ENCODE measurements at regions not wholly inside any gene's neighbourhood (a gene's known extent, or its start where the extent isn't known, plus 50 kb on each side); places are given as distances from the start of the nearest gene placed in this dataset.
"Not testable (repeated sequence)": the region's sequence is repeated elsewhere in the genome, so short reads cannot be mapped to it uniquely, and the experiment has no call there.

DNA sequence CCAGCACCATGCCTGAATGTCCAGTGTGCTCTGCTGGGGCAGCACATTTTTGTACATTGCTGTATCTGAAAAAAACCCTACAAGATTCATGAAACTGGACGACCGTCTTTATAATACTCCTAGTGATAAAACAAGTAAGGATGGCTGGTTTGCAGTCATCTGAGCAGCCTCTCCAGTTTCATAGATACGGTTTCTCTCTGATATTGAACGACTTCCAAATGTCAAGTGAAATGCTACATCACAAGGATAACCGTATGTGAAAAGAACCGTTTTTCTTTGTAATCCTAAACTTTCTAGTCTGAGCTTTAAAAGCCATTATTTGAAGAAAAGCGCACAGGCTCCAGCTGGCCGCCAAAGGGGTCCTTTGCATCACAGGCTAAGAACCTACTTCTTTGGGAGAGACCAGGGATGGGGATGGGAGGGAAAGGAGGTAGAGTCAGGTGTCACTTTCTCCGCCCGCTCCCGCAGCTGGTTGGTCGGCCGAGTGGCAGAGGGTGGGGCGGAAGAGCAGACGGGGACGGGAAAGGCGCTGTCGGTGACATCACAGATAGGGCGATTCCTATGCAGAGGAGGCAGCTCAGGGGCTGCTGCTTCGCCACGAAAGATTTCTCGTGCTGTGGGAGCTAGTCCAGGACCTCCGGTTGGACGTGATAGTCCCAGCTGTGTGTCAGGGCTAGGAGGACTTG lies 180.4 kb upstream of the NOTCH2NLA start:
- not testable (repeated sequence) for DNase-seq

DNA sequence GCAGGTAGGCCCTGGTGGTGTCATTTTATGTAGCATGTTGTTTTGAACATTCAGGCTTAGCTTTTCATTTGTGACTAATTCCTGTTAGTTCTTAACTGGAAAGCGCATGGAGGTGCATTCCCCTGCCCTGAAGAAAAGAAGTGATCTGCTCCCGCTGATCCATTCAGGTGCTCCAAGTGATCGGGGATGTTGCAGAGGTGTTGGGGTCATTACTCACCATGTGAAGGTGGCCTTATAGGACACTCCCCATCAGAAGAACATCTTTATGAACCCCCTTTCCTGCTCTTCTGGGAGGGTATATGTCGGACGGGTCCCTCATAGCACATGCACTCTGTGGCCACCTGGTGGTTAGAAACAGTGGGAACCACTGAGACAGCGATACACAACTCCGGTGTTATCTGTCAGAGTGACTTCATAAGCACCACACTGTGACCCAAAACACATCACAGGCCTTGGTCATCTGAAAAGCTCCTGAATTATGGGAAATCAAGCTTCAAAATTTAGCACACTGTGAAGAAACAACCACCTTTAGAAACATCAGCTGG lies 172.5 kb upstream of the NOTCH2NLA start:
- DNase-seq, result not testable (repeated sequence)

DNA sequence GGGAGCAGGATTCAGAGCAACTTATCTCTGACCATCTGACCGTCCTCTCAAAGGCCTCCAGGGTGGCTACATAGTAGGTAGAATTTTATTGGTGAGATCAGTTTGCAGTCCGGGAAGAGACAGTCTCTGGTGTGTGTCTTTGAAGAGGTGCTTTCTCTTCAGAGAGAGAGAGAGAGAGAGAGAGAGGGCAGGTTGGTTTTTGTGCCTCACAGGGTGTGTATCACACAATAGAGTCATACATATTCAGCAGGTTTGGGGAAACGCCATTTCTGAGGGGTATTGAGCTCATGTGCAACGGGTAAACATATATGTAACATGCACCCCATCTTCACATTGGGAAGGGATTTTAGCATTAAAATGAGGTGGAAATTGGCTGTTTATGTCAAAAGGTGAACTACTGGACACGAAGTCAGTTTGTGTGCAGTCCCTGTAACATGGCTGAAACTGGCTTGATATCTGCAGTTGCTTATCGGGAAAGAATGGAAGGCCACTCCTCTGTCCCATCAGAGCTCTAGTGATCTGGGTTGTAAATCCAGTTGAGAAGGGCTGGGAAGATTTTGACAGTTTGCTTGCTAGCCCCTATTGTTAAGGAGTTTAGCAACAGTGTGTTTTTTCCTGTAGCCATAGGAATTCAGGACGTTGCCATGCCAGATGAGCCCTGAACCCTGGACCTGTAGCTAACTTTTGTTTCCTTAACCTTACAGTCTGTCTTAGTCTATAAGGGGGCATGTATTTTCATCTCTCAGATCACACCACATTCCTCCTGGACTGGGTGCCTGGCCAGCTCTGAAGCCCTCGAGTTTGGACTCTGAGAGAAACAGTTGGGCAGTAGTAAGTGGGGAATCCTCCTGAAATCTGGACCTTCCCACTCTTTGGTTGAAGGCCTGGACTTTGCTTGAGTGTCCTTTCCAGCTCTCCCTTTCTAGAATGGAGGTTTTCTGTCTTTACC lies 171.6 kb upstream of the NOTCH2NLA start:
- not testable (repeated sequence) for DNase-seq

DNA sequence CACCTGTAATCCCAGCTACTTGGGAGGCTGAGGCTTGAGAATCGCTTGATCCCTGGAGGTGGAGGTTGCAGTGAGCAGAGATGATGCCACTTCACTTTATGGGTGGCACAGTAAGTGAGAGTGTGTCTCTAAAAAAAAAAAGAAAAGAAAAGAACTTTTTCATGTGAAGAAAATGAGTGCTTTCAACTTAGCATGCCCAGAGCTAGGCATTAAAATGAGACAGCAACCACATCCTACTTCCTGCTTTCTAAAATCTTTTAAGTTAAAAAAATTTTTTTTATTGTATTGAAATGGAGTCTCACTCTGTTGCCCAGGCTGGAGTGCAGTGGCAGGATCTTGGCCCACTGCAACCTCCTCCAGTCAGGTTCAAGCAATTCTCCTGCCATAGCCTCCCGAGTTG lies 170.4 kb upstream of the NOTCH2NLA start:
- not testable (repeated sequence) for DNase-seq

GRCh38 chr1:146396801-146397200 lies 168.0 kb upstream of the NOTCH2NLA start:
- DNase-seq, result not testable (repeated sequence)

DNA sequence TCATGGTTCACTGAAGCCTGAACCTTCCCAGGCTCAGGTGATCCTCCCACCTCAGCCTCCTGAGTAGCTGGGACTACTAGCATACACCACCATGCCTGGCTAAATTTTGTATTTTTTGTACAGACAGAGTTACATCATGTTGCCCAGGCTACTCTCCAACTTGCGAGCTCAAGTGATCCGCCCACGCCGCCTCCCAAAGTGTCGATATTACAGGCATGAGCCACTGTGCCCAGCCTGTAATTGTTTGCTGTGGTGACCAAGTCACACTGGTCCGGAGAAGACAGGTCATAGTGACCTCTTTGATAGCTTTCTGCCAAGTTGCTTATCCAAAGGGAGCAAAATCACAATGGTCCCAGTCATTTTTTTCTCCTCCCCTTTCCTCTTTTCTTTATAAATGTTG lies 167.4 kb upstream of the NOTCH2NLA start:
- not testable (repeated sequence) for DNase-seq

DNA sequence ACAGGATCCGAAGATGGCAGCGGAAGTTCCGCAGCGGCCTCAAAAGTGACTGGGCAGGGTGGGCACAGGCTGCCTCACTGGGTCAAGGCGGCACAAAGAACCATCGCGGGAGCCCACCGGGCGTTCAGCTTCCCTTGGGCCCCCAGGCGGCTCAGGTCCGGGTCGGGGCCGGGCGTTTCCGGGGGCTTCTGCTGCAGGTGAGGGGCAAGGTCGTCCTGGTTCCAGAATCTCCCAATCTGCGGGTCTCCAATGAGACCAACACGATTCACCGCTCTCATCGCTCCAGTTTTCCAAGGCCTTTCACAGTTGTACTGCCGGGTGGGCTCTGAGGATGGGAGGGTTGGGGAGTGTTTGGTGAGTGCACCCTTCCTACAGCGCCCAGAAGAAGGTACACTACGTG lies 165.0 kb upstream of the NOTCH2NLA start:
- not testable (repeated sequence) for DNase-seq

DNA sequence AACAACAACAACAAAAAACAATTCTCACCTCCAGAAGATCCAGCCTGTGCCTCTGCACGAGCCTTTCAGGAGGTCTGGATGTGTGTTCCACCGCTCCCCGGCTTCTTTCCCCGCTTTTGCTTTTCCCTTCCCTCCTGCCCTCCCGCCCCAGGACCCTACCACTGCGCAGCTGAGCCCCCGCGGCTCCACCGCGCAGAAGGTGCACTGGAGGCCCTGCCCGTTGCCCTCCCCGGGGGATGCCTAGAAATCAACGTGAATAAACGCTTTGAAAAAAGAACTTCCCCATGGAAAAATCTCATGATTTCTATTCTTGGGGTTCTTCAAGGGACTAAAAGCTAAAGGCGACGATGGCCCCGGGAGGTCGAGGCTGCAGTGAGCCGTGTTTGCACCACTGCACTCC lies 164.3 kb upstream of the NOTCH2NLA start:
- not testable (repeated sequence) for DNase-seq

DNA sequence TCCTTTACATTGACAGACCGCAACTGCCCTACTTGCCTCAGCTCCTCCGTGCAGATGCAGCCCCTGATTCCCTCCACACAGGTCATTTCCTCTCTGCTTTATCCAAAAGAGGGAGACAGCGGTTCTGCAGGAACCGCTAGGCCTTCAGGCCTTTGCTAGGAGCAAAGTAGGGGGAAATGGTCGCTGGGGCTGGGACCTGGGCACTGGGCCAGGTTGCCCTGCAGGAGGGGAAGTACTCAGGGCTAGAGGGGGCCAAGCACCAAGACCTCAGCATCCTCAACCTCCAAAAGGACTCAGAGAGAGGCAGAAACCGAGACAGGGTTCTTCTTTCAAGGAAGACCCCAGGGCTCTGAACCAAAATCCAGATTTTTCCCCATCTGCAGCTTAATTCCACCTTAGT lies 160.4 kb upstream of the NOTCH2NLA start:
- DNase-seq, result not testable (repeated sequence)

DNA sequence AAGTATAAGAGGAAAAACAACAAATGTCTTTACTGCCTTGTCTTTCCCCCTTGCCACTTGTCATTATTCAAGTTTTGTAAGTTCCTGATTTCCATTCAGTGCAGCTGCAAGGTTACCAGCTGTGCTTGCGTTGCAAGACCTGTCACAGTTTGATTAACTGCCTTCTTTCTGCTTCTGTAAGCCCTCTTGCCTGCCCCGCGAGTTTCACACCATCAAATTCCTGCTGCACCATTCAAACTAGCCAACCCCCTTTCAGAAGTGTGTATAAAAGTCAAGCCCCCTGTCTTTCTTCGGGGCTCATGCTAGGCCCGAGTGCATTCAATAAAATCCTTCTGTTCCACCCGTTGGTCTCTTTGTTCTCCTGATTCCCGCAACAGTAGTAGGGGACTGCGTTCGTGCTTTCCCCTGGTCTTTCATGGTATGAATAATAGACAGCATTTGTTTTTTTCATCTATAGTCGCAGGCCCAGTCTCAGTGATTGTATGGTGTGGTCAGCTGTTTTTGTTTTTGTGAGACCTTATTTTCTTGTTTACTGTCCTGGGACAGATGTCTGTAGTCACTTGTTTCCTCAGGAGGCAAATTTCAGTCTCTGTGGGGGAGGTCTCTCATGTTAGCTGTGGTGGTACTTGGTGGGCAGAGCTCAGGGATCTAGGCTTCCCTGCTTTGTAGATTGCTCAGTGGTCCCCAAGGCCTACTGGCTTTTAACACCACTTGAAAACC lies 159.1 kb upstream of the NOTCH2NLA start:
- not testable (repeated sequence) for DNase-seq

- DNase-seq, result peak; percentile 26
Observed at GRCh38 chr1:146386851-146387749, 158.3 kb upstream of the NOTCH2NLA start.

DNA sequence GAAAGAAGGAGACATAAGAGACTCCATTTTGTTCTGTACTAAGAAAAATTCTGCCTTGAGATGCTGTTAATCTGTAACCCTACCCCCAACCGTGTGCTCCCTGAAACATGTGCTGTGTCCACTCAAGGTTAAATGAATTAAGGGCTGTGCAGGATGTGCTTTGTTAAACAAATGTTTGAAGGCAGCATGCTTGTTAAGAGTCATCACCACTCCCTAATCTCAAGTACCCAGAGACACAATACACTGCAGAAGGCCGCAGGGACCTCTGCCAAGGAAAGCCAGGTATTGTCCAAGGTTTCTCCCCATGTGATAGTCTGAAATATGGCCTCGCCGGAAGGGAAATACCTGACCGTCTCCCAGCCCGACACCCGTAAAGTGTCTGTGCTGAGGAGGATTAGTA lies 152.4 kb upstream of the NOTCH2NLA start:
- DNase-seq, result not testable (repeated sequence)

DNA sequence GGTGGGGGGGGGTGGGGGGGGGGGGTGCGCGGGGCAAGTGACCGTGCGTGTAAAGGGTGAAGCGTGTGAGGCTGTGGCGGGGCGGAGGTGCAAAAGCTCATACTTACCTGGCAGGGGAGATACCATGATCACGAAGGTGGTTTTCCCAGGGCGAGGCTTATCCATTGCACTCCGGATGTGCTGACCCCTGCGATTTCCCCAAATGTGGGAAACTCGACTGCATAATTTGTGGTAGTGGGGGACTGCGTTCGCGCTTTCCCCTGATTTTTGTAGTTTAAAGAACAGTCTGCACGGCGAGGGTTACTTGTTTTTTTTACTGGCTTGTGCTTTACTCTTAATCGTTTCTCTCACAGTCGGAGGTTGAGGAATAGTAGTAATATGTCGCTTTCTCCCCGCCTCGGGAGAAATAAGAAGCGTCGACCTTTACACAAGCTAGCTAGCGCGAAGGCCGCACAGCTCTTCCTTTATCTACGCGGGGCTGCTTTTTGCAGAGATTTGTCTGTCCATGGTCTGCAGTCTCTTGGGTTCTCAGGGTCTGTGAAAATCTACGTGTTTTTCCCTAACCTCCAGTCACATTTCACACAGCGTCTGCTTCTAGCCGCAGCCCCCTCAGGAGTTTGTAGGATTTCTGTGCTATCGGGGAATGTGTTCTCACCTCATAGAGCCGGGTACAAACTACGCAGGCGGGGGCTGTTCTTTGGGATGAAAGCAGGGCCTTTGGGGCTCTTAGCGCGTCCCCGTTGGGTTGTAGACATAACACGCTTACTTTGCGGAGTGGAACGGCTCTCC lies 148.1 kb upstream of the NOTCH2NLA start:
- peak; percentile 63 for DNase-seq

GRCh38 chr1:146376309-146376707 lies 147.5 kb upstream of the NOTCH2NLA start:
- DNase-seq, result peak; percentile 72

- not testable (repeated sequence) for DNase-seq
Observed at GRCh38 chr1:146375108-146375507, 146.3 kb upstream of the NOTCH2NLA start.

DNA sequence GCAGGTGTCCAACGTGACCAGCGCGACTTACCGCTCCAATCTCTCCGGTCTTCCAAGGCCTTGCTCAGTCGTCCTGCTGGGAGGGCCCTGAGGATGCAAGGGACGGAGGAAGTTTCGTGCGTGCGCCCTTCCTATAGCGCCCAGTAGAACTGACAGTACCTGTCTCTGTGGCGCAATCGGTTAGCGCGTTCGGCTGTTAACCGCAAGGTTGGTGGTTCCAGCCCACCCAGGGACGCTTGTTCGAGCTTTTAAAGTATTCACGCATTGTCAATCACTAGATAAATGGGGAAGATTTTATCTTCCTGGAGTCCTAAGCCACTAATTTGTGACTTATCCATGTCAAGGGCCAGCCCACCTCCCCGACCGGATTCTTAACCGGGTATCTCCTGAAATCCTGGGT lies 141.1 kb upstream of the NOTCH2NLA start:
- peak; percentile 14 for DNase-seq

DNA sequence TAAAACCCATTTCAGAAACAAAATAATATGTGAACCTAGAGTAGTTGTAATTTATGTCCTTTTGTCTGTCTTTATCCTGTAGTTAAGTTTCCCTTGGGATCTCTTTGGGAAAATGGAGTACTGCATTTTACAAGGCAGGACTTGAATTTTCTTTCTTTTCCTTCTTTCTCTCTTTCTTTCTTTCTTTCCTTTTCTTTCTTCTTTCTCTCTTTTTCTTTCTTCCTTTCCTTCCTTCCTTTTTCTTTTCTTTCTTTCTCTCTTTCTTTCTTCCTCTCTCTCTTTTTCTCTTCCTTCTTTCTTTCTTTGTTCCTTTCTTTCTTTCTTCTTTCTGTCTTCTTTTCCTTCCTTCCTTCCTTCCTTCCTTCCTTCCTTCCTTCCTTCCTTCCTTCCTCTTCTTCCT lies 126.6 kb upstream of the NOTCH2NLA start:
- not testable (repeated sequence) for DNase-seq

DNA sequence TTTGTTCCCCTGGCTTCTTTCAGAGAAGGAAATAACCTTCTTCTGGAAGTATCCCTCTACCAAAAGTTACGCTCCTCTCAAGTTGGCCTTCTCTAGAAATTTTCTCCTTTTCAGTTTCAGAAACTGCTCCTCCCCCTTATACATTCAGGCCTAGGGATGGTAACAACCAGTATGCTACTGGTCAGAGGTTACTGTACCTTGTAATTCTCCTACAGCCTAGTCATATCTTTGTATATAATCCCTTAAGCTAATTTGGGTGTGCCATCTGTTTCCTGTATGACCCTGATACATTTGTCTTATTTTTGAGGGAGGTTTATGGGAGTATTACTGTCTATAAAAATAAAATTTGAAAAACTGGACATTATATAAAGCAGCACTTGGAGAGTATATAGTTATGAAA lies 98.0 kb upstream of the NOTCH2NLA start:
- not testable (repeated sequence) for DNase-seq

- DNase-seq, result not testable (repeated sequence)
Observed at GRCh38 chr1:146324463-146324862, 95.6 kb upstream of the NOTCH2NLA start.

DNA sequence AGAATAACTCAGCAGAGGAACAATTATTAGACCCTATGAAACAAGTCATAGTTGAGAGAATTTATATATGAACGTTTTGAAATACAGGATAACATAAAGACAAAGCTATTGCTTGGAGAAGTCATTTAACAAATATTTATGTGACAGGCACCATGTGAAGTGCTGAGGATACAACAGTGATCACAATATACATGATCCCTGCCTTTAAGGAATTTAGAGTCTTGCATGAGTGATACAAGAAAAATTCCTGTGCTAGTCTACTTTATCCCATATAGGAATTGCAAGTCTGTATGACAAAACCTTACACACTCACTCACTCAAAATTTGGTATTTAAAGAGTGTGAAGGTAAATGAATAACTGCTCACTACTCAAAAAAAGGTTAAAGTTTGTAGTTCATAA lies 94.5 kb upstream of the NOTCH2NLA start:
- not testable (repeated sequence) for DNase-seq

GRCh38 chr1:146322893-146323292 lies 94.1 kb upstream of the NOTCH2NLA start:
- not testable (repeated sequence) for DNase-seq
